ENCODE measurements at regions not wholly inside any gene's neighbourhood (a gene's known extent, or its start where the extent isn't known, plus 50 kb on each side); places are given as distances from the start of the nearest gene placed in this dataset.

GRCh38 chr16:72308396-72308795 is 136.4 kb upstream of the PMFBP1 start:
- DNase-seq, result no peak

DNA sequence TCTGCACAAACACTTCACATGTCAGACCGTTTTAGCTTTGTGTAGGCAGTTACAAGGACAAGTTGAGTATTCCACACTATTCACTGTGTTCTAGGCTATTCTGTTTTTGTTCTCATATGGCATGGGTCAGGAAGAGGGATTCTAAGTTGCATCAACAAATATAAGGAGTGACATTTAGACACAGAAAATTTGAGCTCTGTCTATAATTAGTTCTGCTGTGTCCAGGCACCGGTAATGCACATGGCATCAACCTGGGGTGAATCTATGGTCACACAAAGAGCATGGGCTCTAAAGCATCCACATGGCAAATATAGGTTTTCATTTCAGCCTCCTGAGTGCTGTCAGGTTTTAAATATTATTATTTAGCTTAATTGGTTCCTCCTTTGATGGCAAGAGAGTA is 130.4 kb upstream of the PMFBP1 start:
- DNase-seq, result no peak

GRCh38 chr16:72301523-72302236 is 129.7 kb upstream of the PMFBP1 start:
- no peak for DNase-seq

GRCh38 chr16:72300892-72301291 is 128.9 kb upstream of the PMFBP1 start:
- no peak for DNase-seq

DNA sequence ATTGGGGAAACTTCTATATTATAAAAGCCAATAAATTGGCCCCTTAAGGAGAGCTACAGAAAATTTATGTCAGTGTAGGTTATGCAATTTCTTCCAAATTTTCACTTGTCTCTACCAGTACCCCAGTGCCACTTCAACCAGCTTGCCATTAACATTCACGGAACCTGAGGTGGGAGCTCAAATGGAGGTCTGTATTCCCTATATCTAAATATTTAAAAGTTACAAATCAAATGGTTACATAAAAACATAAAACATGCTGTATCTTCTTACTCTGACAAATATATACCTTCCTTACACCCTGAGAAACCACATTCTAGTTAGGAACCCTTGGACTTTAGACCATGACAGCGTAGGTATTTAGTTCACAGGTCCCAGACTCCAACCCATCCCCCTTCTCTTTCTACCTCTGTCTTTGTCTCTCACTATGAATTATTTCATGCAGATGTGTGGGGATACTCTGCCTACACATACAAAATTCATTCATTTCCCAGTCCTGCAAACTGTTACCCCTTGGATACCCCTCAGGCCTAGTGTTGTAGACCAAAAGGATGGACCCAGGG is 127.8 kb upstream of the PMFBP1 start:
- DNase-seq, result no peak

DNA sequence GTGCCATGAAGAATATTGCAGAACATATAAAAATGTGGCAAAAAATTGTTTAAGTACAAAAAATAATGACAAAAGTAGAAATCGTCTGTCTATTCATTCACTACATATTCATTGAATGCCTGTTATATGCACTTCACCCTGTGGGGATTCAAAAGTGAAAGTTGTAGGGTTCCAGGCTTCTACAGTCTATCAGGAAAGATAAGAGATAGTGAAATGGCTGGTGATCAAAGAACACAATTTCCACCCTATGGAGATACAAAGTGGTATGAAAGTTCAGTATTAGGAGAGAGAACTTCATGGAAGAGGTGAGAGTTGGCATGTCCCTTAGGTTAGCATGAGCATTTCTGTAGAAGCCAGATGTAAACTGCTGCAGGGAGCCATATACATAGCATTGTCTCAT is 127.0 kb upstream of the PMFBP1 start:
- DNase-seq, result no peak

DNA sequence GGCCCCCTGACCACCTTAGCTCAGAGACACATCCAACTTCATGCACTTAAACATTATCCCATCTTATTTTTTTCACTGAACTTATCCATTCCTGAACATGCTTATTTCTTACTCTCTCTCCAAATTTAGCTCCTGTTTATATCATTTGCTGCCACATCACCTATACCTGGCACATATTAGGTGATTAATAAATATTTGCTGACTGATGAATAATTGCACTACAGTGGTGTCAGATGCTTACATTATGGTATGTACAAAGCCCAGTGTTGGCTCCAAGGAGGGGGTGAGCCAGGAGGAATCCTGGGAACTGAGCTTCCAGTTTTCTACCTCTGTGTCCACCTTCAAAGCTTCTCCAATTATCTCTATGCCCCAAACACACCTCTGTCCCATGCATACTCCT is 124.0 kb upstream of the PMFBP1 start:
- DNase-seq, result no peak

GRCh38 chr16:72291531-72291981 is 119.6 kb upstream of the PMFBP1 start:
- no peak for DNase-seq

GRCh38 chr16:72291121-72291520 is 119.2 kb upstream of the PMFBP1 start:
- no peak for DNase-seq

DNA sequence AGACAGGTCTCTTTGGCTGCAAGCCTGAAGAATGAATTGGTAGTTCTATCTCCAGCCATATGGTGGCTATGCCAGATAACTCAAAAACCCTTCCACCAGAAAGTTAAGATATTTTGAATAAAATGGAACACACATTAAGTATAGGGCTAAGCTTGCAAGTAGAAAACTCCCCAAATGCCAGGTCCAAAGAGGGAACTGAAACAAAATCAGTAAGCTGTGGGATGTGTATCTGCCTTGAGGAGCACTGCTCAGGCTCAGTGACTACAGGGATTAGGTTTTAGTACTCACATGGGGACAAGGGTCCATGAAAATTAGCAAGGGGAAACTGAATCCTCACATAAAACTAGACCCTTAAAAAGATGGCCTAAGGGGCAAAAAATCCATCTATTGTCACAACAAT is 115.7 kb upstream of the PMFBP1 start:
- DNase-seq, result no peak

- DNase-seq, result no peak
These were observed 115.1 kb upstream of the PMFBP1 start for GRCh38 chr16:72286936-72287620.

DNA sequence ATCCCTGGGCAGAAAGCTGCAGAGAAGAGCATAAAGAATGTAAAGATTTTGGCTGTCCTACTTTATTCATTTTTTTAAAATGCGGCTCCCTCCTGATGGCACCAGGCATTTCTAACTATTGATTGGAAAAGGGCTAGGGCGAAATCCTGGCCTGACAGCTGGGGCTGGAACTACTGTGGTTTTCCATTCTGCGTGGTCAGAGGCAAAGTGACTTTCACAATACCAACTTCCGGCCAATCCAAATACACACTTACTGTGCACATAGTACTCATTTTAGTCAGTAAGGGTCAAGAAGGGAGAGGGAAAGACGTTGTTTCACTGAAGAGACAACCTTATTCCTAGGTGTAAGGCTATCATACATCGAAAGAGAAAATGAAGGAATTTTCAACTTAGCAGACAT is 113.8 kb upstream of the PMFBP1 start:
- DNase-seq, result no peak

DNA sequence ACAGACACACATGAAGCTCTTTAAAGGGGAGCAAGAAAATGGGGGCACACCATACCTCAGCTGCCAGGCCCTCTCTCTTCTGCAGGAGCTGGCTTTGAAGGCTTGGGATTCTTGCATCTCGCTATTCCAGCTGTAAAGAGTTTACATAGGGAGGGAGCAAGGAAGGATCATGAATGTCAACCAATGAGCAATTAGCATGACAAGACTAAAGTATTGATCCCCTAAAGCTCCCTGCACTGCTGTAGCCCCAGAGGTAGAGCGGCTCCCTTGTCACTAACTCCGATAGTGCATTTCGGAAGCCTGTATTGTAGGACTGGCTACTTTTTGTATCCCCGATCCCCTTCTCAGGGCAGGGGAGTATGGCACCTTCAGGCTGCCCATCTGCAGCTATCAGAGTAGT is 113.4 kb upstream of the PMFBP1 start:
- DNase-seq, result no peak

DNA sequence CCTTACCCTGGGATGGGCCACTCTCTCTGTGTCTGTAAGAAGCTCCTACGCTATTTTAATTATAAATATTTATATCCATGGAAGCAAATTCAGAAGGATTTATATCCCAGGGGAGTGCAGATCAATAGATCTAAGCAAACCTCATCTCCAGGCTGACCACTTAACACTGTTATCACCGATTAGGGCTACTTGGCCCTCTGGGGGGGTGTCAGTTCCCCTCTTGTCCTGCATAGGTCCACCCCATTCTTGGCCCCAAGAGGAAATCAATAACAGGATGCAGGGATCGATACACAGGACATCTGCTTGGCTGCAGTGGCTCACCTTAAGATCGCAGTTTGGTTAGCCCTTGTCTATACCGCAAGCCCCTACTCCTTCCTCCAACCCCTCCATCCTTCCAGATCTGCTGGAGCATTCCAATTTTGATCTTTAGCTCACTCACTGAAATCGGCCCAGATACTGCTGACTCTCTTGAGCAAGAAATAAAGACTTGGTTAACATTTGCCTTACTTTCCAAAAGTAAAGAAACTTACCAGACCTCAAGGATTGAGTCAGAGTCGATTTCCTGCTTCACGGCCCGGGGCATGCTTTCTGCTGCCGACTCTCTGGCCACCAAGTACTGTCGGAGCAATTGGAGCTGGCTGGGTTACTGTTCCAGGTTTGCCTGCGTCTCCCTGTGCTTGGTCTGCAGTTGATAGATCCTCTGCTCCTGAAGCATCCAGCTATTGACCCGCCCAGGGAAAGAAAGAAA is 112.3 kb upstream of the PMFBP1 start:
- no peak for DNase-seq

- DNase-seq, result no peak
These were observed 110.4 kb upstream of the PMFBP1 start for GRCh38 chr16:72282362-72282761.

DNA sequence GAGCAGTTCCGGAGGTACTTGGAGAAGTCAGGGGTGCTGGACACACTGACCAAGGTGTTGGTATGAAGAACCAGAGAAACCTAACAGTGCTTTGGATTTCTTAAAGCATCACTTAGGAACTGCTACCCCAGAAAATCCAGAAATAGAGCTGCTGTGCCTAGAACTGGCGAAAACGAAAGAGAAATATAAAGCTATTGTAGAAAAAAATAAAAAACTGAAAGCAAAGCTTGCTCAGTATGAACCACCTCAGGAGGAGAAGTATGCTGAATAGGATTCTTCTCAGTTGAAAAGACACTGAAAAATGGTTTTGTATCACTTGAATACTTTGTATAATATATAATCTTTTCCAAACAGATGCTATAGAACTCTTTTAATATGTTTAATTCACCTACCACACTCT is 106.3 kb upstream of the PMFBP1 start:
- no peak for DNase-seq

- no peak for DNase-seq
These were observed 105.8 kb upstream of the PMFBP1 start for GRCh38 chr16:72277749-72278148.

- no peak for DNase-seq
These were observed 99.8 kb upstream of the PMFBP1 start for GRCh38 chr16:72271699-72272240.

GRCh38 chr16:72270531-72270930 is 98.6 kb upstream of the PMFBP1 start:
- DNase-seq, result no peak

- DNase-seq, result no peak
These were observed 94.9 kb upstream of the PMFBP1 start for GRCh38 chr16:72266836-72267235.

GRCh38 chr16:72264771-72265170 is 92.8 kb upstream of the PMFBP1 start:
- no peak for DNase-seq

GRCh38 chr16:72262711-72263110 is 90.8 kb upstream of the PMFBP1 start:
- no peak for DNase-seq

GRCh38 chr16:72261127-72261526 is 89.2 kb upstream of the PMFBP1 start:
- DNase-seq, result no peak

All from activated CD8-positive, alpha-beta memory T cell treated with anti-CD3 and anti-CD28 coated beads, Interleukin-2, amount 50 U/mL, for 4 hours (primary cell).